CD4-positive, alpha-beta T cell treated with Interleukin-4 for 1 hour (primary cell): ENCODE measurements at regions not wholly inside any gene's neighbourhood (a gene's known extent, or its start where the extent isn't known, plus 50 kb on each side); places are given as distances from the start of the nearest gene placed in this dataset.

Experiments used
- DNase-seq, 2 donors: peaks; one replicate each; pipeline ENCODE4 v3.0.0-alpha.2; 2020 to 2022

- DNase-seq = peak in 1 of 2 donors; percentile 57
Observed at GRCh38 chrX:67780694-67781109, 236.9 kb downstream of the AR start.

DNA sequence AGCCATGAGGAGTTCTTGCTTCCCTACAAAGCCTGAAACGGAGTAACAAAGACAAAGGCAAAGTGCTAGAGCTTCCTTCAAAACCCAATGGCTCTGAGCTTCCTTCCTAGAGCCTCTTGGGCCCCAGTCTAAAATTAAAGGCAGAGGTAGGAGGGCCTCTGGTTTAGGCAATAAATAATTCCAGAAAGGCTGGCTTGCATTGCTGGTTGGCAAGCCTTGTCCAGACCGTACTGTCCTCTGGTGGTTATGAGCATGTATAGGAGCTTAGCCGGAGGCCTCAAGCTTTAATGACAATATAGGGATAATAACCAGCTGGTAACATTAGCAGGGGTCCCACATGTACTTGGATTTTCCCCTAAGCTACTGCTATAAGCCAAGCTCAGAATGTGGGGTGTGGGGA lies 237.3 kb downstream of the AR start:
- DNase-seq = no peak

DNA sequence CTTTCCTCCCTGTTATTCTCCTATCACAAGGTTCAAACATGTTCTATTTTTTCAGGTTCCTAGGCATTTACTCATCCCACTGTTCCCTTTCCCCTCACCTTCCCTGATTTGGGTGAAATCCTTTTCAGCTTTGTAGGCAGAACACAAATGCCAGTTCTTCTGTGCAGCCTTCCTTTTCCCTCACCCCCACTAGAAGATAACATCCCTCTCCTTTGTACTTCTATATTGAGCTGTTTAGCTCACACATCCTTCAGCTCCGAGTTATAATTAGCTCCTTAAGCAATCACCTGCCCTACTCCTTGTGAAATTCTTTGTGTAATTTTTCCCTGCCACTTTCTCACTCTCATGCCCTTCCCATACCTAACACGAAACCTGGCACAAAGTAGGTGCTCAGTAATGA lies 240.9 kb downstream of the AR start:
- no peak for DNase-seq

- no peak for DNase-seq
Observed at GRCh38 chrX:67787196-67787595, 243.4 kb downstream of the AR start.

GRCh38 chrX:67789536-67789935 lies 245.7 kb downstream of the AR start:
- DNase-seq = no peak
